ENCODE measurements at regions not wholly inside any gene's neighbourhood (a gene's known extent, or its start where the extent isn't known, plus 50 kb on each side); places are given as distances from the start of the nearest gene placed in this dataset.

DNA sequence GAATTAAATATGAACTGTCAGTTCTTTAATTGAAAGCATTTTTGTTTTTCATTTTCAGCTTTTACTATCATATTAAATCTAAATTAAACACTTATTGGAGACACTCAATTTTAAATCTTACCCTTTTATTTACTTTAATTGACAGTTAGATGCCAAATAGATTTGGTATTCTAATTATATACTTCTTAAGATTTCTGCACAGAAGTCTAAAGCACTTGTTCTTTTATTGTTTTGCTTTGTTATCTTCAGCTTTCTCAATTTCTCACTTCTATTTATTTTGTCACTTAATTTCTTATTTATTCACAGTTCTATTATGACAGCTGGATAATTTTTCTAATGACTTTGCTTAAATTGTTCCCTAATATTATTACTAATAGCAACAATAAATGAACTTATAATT lies 1397.3 kb upstream of the MIR17HG start:
- intact Hi-C loops (cut with DNase I) = no loop called here
- peak; percentile 34 for FAIRE-seq

GRCh38 chr13:89951341-89951740 lies 1396.1 kb upstream of the MIR17HG start:
- TF ChIP-seq, protein P1, sequence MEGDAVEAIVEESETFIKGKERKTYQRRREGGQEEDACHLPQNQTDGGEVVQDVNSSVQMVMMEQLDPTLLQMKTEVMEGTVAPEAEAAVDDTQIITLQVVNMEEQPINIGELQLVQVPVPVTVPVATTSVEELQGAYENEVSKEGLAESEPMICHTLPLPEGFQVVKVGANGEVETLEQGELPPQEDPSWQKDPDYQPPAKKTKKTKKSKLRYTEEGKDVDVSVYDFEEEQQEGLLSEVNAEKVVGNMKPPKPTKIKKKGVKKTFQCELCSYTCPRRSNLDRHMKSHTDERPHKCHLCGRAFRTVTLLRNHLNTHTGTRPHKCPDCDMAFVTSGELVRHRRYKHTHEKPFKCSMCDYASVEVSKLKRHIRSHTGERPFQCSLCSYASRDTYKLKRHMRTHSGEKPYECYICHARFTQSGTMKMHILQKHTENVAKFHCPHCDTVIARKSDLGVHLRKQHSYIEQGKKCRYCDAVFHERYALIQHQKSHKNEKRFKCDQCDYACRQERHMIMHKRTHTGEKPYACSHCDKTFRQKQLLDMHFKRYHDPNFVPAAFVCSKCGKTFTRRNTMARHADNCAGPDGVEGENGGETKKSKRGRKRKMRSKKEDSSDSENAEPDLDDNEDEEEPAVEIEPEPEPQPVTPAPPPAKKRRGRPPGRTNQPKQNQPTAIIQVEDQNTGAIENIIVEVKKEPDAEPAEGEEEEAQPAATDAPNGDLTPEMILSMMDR (IDR thresholded peaks at IDR 0.05) = no peak
- no peak for ATAC-seq
- intact Hi-C loops (cut with DNase I) = no loop called here

More for the DNA sequence above, 1397.3 kb upstream of the MIR17HG start:
- no peaks in the 10 kb centered on the region for H3K27me3 ChIP-seq
- no peaks in the 10 kb centered on the region for H3K9me3 ChIP-seq
- TF ChIP-seq, protein P1 (IDR thresholded peaks at IDR 0.05) = no peak
- no peaks in the 10 kb centered on the region for H3K36me3 ChIP-seq
- no peaks in the 10 kb centered on the region for H3K4me1 ChIP-seq
- H3K4me3 ChIP-seq = no peak overlapping the region
- no peak for ATAC-seq
- no peak overlapping the region for H3K27ac ChIP-seq
- DNase-seq = no peak

GRCh38 chr13:89953581-89953980 lies 1393.9 kb upstream of the MIR17HG start:
- intact Hi-C loops (cut with DNase I) = no loop called here
- WGBS, 2 donors = 68 to 76% methylated on average over 3 of the region's 3 CpGs

More at GRCh38 chr13:89951341-89951740, 1396.1 kb upstream of the MIR17HG start:
- H3K4me3 ChIP-seq = no peak overlapping the region
- FAIRE-seq = no peak
- no peaks in the 10 kb centered on the region for H3K4me1 ChIP-seq
- no peaks in the 10 kb centered on the region for H3K27me3 ChIP-seq
- DNase-seq = no peak
- WGBS, 2 donors = 82 to 83% methylated on average over 3 of the region's 3 CpGs
- no peaks in the 10 kb centered on the region for H3K9me3 ChIP-seq
- no peak overlapping the region for H3K27ac ChIP-seq
- H3K36me3 ChIP-seq = no peaks in the 10 kb centered on the region

DNA sequence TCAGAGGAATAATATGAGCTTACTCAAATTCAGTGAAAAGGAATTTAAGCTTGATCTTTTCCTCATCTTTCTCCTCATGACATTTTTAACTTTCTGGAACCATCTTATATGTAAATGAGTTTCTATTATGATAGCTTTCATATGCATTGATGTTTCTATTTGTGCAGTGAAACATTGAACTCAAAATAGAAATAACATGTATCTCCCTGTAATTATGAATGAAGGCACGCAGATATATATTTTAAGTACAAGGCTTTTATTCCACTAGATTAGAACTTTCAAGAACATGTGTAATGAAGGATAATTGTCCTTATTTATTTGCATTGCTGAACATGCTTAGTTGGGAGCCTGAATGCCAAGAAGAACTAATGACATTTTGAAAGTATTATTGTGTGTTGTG lies 1391.7 kb upstream of the MIR17HG start:
- TF ChIP-seq, protein P1 (IDR thresholded peaks at IDR 0.05) = no peak
- FAIRE-seq (no peak), DNase-seq (no peak), ATAC-seq (no peak)
- Histone ChIP-seq H3K27me3 (no peaks in the 10 kb centered on the region), H3K27ac (no peak overlapping the region), H3K4me1 (no peaks in the 10 kb centered on the region), H3K4me3 (no peak overlapping the region), H3K9me3 (no peaks in the 10 kb centered on the region), H3K36me3 (no peaks in the 10 kb centered on the region)
- intact Hi-C loops (cut with DNase I) = no loop called here
- 79 to 89% methylated on average over 1 of the region's 1 CpG for WGBS, 2 donors

More at GRCh38 chr13:89953581-89953980, 1393.9 kb upstream of the MIR17HG start:
- ATAC-seq (no peak), DNase-seq (no peak), FAIRE-seq (no peak)
- Histone ChIP-seq H3K4me3 (no peak overlapping the region), H3K36me3 (no peaks in the 10 kb centered on the region), H3K9me3 (no peaks in the 10 kb centered on the region), H3K27ac (no peak overlapping the region), H3K4me1 (no peaks in the 10 kb centered on the region), H3K27me3 (no peaks in the 10 kb centered on the region)
- TF ChIP-seq, protein P1 (IDR thresholded peaks at IDR 0.05) = no peak

DNA sequence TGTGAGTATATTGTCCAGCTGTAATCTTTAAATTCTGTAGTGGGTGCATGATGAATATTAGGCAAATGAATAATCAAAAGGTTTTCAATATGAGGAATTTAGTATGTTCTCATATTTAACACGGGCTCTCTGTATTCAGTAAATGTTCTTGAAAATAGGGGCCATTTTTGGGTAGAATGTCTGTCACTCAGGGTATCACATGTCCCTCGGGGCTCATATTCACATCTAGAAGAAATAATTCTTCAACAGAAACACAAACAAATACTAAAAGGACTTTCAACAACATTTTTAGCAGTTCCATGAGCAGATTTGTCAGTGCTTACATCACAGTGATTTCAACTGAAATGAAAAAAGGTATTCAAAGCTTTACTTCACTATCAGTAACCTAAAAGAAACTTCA lies 1388.4 kb upstream of the MIR17HG start:
- no peak for FAIRE-seq
- no peaks in the 10 kb centered on the region for H3K9me3 ChIP-seq
- no peaks in the 10 kb centered on the region for H3K4me1 ChIP-seq
- H3K27me3 ChIP-seq = no peaks in the 10 kb centered on the region
- 60% methylated on average over 2 of the region's 2 CpGs for WGBS, 2 donors
- no peak overlapping the region for H3K27ac ChIP-seq
- no peak overlapping the region for H3K4me3 ChIP-seq
- no peaks in the 10 kb centered on the region for H3K36me3 ChIP-seq
- intact Hi-C loops (cut with DNase I) = no loop called here
- TF ChIP-seq, protein P1 (IDR thresholded peaks at IDR 0.05) = no peak
- no peak for ATAC-seq
- DNase-seq = no peak
